OCI-LY7 (cell line): ENCODE measurements at regions not wholly inside any gene's neighbourhood (a gene's known extent, or its start where the extent isn't known, plus 50 kb on each side); places are given as distances from the start of the nearest gene placed in this dataset.
"Not testable (repeated sequence)": the region's sequence is repeated elsewhere in the genome, so short reads cannot be mapped to it uniquely, and the experiment has no call there.

Source experiments
- BruUV-seq: library from RNA; stranded (reverse); fragments of 400-500 nt; replicated peaks from 2 replicates; lab custom pipeline; 2021; lab: Mats Ljungman, UMichigan
- CTCF ChIA-PET: fragments of 300-600 bp; sonication (Branson Sonifier 250); formaldehyde crosslinking; loops from one replicate; lab custom pipeline; 2022; ENCODE audit warnings: antibody characterized with exemption; ENCODE audit not compliant: unreplicated experiment; lab: Charles Lee
- POLR2A ChIA-PET: fragments of 300-600 bp; sonication (Branson Sonifier 250); formaldehyde crosslinking; loops from one replicate; lab custom pipeline; 2022; ENCODE audit warnings: antibody characterized with exemption; lab: Charles Lee
- DNase-seq: peaks from one replicate; pipeline ENCODE4 v3.0.0-alpha.2; 2015; ENCODE audit warnings: low spot score
- H2AFZ ChIP-seq: fragments of 200-600 bp; sonication (generic), shearing (Covaris generic); 2 replicates; pipeline ENCODE4 v1.6.1; 2014; ENCODE audit warnings: mild to moderate bottlenecking, antibody characterized with exemption, low read length, moderate library complexity
- H3K27ac ChIP-seq: fragments of 200-600 bp; sonication (generic); 2 replicates; pipeline ENCODE4 v1.5.1; 2014; ENCODE audit warnings: mixed run types, low read depth, mild to moderate bottlenecking, moderate library complexity, low read length, inconsistent platforms; ENCODE audit not compliant: poor library complexity, severe bottlenecking
- H3K36me3 ChIP-seq: fragments of 200-600 bp; sonication (generic); 2 replicates; pipeline ENCODE4 v1.6.1; 2014; ENCODE audit warnings: mild to moderate bottlenecking, antibody characterized with exemption, low read length, moderate library complexity, mixed read lengths; ENCODE audit not compliant: insufficient read depth
- H3K4me1 ChIP-seq: fragments of 200-600 bp; sonication (generic); 2 replicates; pipeline ENCODE4 v1.5.1; 2014; ENCODE audit warnings: mild to moderate bottlenecking, low read length; ENCODE audit not compliant: insufficient read depth, poor library complexity, severe bottlenecking
- H3K4me2 ChIP-seq: fragments of 200-600 bp; sonication (generic); 2 replicates; pipeline ENCODE4 v1.6.1; 2014; ENCODE audit warnings: mild to moderate bottlenecking, low read length
- H3K4me3 ChIP-seq: fragments of 200-600 bp; sonication (generic); 2 replicates; pipeline ENCODE4 v1.5.1; 2014; ENCODE audit warnings: mild to moderate bottlenecking, low read depth, low read length; ENCODE audit not compliant: poor library complexity, severe bottlenecking
- H3K79me2 ChIP-seq: fragments of 200-600 bp; sonication (generic); 2 replicates; pipeline ENCODE4 v1.6.1; 2016; ENCODE audit warnings: low read depth, mild to moderate bottlenecking, low read length, moderate library complexity, mixed read lengths; ENCODE audit not compliant: insufficient read depth
- H3K9me2 ChIP-seq: fragments of 200-600 bp; sonication (generic); 2 replicates; pipeline ENCODE4 v1.6.1; 2016; ENCODE audit warnings: mild to moderate bottlenecking, low read length, mixed read lengths; ENCODE audit not compliant: insufficient read depth
- H3K9me3 ChIP-seq: fragments of 200-600 bp; sonication (generic); 2 replicates; pipeline ENCODE4 v1.6.1; 2014; ENCODE audit warnings: mild to moderate bottlenecking, mixed run types, low read length, mixed read lengths
- H4K20me1 ChIP-seq: fragments of 200-600 bp; sonication (generic); 2 replicates; pipeline ENCODE4 v1.6.1; 2014; ENCODE audit warnings: mild to moderate bottlenecking, antibody characterized with exemption, low read length, moderate library complexity, mixed read lengths; ENCODE audit not compliant: insufficient read depth
- EZH2phosphoT487 ChIP-seq: fragments of 200-600 bp; sonication (generic); IDR thresholded peaks from 2 replicates; pipeline ENCODE4 v1.6.1; 2018; ENCODE audit warnings: low read depth, borderline replicate concordance, mild to moderate bottlenecking, mixed run types, antibody characterized with exemption, low read length, moderate library complexity, mixed read lengths
- intact Hi-C: fragments of 100-400 bp; cut with micrococcal nuclease; formaldehyde crosslinking; loops from one replicate; pipeline ENCODE4 v1.10.0; 2022; ENCODE audit not compliant: unreplicated experiment
- TF ChIP-seq, protein P1 (sequence below): fragments of 200-600 bp; sonication (generic); conservative IDR thresholded peaks from 2 replicates; pipeline ENCODE4 v1.5.1; 2014; ENCODE audit warnings: mild to moderate bottlenecking, antibody characterized with exemption, low read length, moderate library complexity, mixed read lengths

DNA sequence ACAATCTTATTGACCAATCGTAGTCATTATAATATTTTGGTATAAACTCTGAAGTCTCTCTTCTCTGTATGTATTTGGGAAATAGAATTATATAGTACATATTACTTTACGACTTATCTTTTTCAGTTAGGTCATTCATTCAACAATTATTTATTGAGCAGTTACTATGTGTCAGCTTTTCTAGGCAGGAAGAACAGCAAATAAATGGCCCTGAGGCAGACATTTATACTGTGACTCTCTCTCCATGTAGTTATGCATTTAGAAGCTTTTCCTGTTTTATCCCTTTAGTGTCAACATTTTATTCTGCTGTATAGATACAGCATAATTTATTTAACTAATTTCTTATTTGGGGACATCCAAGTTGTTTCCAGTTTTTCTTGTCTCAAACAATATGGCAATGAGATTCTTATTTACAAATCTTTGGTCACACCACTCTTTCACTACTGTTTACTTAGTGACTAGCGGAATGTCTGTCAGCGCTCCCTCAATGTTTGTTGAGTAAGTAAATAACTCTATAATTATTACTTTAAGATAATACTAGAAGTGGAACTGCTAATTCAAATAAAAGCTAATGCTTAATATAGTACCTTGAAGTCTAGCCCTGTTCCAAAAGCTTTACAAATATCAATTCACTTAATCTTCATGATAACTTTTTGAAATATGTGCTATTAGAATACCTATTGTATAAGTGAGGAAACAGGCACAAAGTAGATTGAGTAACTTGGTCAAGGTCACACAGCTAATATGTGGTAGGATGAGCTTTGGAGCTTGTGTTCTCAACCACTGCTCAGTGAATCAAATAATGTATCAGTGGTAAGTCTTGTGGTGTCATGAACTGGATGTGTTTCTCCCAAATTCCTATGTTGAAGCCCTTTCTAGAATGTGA lies 465.6 kb downstream of the SIPA1L2 start:
- H3K36me3 ChIP-seq = no peaks in the 10 kb centered on the region
- no peaks in the 10 kb centered on the region for H3K79me2 ChIP-seq
- no peak overlapping the region for H2AFZ ChIP-seq
- ChIA-PET CTCF (no interaction called here), POLR2A (no interaction called here)
- intact Hi-C loops = no loop called here
- no peaks in the 10 kb centered on the region for H3K9me2 ChIP-seq
- TF ChIP-seq EZH2phosphoT487 = no peak
- TF ChIP-seq, protein P1, sequence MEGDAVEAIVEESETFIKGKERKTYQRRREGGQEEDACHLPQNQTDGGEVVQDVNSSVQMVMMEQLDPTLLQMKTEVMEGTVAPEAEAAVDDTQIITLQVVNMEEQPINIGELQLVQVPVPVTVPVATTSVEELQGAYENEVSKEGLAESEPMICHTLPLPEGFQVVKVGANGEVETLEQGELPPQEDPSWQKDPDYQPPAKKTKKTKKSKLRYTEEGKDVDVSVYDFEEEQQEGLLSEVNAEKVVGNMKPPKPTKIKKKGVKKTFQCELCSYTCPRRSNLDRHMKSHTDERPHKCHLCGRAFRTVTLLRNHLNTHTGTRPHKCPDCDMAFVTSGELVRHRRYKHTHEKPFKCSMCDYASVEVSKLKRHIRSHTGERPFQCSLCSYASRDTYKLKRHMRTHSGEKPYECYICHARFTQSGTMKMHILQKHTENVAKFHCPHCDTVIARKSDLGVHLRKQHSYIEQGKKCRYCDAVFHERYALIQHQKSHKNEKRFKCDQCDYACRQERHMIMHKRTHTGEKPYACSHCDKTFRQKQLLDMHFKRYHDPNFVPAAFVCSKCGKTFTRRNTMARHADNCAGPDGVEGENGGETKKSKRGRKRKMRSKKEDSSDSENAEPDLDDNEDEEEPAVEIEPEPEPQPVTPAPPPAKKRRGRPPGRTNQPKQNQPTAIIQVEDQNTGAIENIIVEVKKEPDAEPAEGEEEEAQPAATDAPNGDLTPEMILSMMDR = no peak
- H3K4me1 ChIP-seq = no peaks in the 10 kb centered on the region
- no peak for DNase-seq
- H4K20me1 ChIP-seq = no peaks in the 10 kb centered on the region
- H3K9me3 ChIP-seq = no peaks in the 10 kb centered on the region
- no peak overlapping the region for H3K27ac ChIP-seq
- H3K4me2 ChIP-seq = no peak overlapping the region
- no TSS peak for BruUV-seq
- no peak overlapping the region for H3K4me3 ChIP-seq

DNA sequence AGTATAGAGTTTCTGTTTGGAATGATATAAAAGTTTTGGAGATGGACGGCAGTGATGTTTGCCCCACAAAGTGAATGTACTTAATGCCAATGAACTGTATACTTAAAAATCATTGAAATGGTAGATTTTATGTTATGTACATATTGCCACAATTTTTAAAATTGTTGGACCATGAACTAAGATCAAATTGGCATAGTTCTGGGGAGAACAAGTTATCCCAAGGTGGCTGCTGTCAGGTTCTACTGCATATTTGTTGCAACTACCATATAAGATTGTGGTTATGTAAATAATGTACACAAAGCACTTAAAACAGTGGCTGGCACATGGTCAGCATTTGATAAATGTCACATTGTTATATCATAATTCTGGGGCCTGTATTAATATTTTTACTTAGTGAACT lies 466.4 kb downstream of the SIPA1L2 start:
- Histone ChIP-seq H4K20me1 (no peaks in the 10 kb centered on the region), H3K27ac (no peak overlapping the region), H3K36me3 (no peaks in the 10 kb centered on the region), H3K4me1 (no peaks in the 10 kb centered on the region), H3K4me2 (no peak overlapping the region), H2AFZ (no peak overlapping the region), H3K4me3 (no peak overlapping the region), H3K9me2 (no peaks in the 10 kb centered on the region), H3K9me3 (no peaks in the 10 kb centered on the region), H3K79me2 (no peaks in the 10 kb centered on the region)
- ChIA-PET CTCF (no interaction called here), POLR2A (no interaction called here)
- no peak for DNase-seq
- BruUV-seq = no TSS peak
- TF ChIP-seq EZH2phosphoT487 = no peak
- TF ChIP-seq, protein P1 = no peak
- intact Hi-C loops = no loop called here

DNA sequence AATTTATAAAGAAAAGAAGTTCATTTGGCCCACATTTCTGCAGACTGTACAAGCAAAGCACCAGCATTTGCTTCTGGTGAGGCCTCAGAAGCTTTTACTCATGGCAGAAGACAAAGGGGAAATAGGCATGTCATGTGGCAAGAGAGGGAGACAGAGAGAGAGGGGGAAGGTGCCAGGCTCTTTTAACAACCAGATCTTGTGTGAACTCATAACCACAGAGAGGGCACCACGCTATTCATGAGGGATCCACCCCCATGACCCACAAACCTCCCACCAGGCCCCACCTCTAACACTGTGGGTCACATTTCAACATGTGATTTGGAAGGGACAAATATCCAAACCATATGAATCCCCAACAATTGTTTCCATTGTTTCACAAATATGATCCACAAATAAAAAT lies 467.9 kb downstream of the SIPA1L2 start:
- Histone ChIP-seq H3K4me1 (no peaks in the 10 kb centered on the region), H3K4me2 (no peak overlapping the region), H3K36me3 (no peaks in the 10 kb centered on the region), H3K4me3 (no peak overlapping the region), H3K9me3 (no peaks in the 10 kb centered on the region), H3K9me2 (no peaks in the 10 kb centered on the region), H3K79me2 (no peaks in the 10 kb centered on the region), H3K27ac (no peak overlapping the region), H4K20me1 (no peaks in the 10 kb centered on the region), H2AFZ (no peak overlapping the region)
- BruUV-seq = no TSS peak
- intact Hi-C loops = no loop called here
- TF ChIP-seq, protein P1 = no peak
- TF ChIP-seq EZH2phosphoT487 = no peak
- no peak for DNase-seq
- POLR2A ChIA-PET = interaction anchor here (0.7 kb wide), 1 partner anchor 32 kb away, joined by 3 read pairs; no protein-coding TSS in a partner anchor
- CTCF ChIA-PET = no interaction called here

DNA sequence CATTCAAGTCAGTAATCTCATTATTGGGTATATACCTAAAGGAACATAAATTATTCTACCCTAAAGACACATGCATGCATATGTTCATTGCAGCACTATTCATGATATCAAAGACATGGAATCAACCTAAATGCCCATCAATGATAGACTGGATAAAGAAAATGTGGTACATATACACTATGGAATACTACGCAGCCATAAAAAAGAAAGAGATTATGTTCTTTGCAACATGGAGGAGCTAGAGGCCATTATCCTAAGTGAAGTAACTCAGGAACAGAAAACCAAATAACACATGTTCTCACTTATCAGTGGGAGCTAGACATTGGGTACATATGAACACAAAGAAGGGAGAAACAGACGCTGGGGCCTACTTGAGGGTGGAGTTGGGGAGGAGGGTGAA lies 471.4 kb downstream of the SIPA1L2 start:
- BruUV-seq, CTCF ChIA-PET, H3K4me2 ChIP-seq, H2AFZ ChIP-seq, intact Hi-C loops, H3K79me2 ChIP-seq, H3K27ac ChIP-seq, H4K20me1 ChIP-seq, H3K9me2 ChIP-seq, H3K9me3 ChIP-seq, DNase-seq, H3K4me1 ChIP-seq, H3K36me3 ChIP-seq, H3K4me3 ChIP-seq: not testable (repeated sequence)
- POLR2A ChIA-PET = interaction anchor here (0.6 kb wide), 2 partner anchors 8 to 139 kb away, joined by 3 read pairs; no protein-coding TSS in a partner anchor
